WTC11 (cell line): ENCODE measurements at regions not wholly inside any gene's neighbourhood (a gene's known extent, or its start where the extent isn't known, plus 50 kb on each side); places are given as distances from the start of the nearest gene placed in this dataset.

Experiments used
- CTCF ChIP-seq: fragments of 200-600 bp; IDR thresholded peaks from 2 replicates; pipeline ENCODE4 v1.8.0; 2022; ENCODE audit warnings: antibody characterized with exemption
- ZBTB43 ChIP-seq: sonication (generic); formaldehyde crosslinking; IDR thresholded peaks from 2 replicates; pipeline ENCODE4 v1.8.1; 2023; ENCODE audit warnings: mild to moderate bottlenecking, missing genetic modification reagents
- ZNF121 ChIP-seq: sonication (generic); formaldehyde crosslinking; IDR thresholded peaks from 2 replicates; pipeline ENCODE4 v1.8.0; 2023; ENCODE audit warnings: missing genetic modification reagents

- no peak for TF ChIP-seq CTCF
- no peak for TF ChIP-seq ZNF121 (CRISPR knock-in tag)
- no peak for TF ChIP-seq ZBTB43
Observed at GRCh38 chr6:118714756-118715155, 63.4 kb upstream of the CEP85L start.
